ENCODE measurements at regions not wholly inside any gene's neighbourhood (a gene's known extent, or its start where the extent isn't known, plus 50 kb on each side); places are given as distances from the start of the nearest gene placed in this dataset.

DNA sequence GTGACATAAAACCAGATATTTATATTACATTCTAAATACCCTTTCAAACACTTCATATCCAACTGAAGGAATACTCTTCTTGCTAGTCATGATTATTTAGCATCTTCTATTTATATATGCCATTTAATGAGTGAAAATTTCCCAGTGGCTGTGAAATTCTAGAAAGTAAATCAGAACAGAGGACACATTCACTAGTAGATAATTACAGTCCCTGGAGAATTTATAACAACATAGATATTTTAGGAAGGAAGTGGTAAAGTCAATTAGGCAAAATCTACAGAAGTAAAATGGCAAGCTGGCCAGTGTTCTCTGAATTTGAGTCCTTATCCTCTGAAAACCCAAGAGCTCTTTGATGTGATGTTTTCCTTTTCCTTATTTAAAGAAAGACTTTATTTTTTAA lies 121.8 kb downstream of the PMAIP1 start:
- no peak overlapping the region for H3K4me2 ChIP-seq (ENCODE audit: control insufficient read depth, insufficient read depth)
- ATAC-seq (no peak), FAIRE-seq (no peak), DNase-seq (ENCODE audit: low read depth, low spot score) (no peak)
- H3K79me2 ChIP-seq (ENCODE audit: control insufficient read depth, insufficient read depth, low read length) = no peaks in the 10 kb centered on the region
- SMC1A ChIA-PET (ENCODE audit: uncharacterized antibody, unreplicated experiment) = interaction anchor here (0.9 to 1.9 kb wide), 2 partner anchors 31 to 70 kb away, joined by 3 to 6 read pairs; no protein-coding TSS in a partner anchor
- no peak overlapping the region for H3K27ac ChIP-seq (ENCODE audit: control insufficient read depth, insufficient read depth)
- CTCF ChIA-PET = no interaction called here
- RAD21 ChIA-PET (ENCODE audit: unreplicated experiment) = interaction anchor here (1.2 to 2.1 kb wide), 2 partner anchors 102 to 185 kb away, joined by 5 to 10 read pairs; no protein-coding TSS in a partner anchor
- H3K4me1 ChIP-seq (ENCODE audit: control insufficient read depth, insufficient read depth, low read length) = no peaks in the 10 kb centered on the region
- no peak overlapping the region for H3K9ac ChIP-seq (ENCODE audit: control insufficient read depth, insufficient read depth, low read length)
- no TSS peak for BruUV-seq (replicated peaks)
- no peaks in the 10 kb centered on the region; the same call in 2 of the 3 replicates for H3K9me3 ChIP-seq (replicated peaks; ENCODE audit: control insufficient read depth, insufficient read depth, low read length)
- intact Hi-C loops (cut with micrococcal nuclease; ENCODE audit: unreplicated experiment) = loop anchor here (2.0 kb wide), 1 partner anchor 19 kb away; no protein-coding TSS in a partner anchor
- H3K4me3 ChIP-seq = no peak overlapping the region
- H2AFZ ChIP-seq (ENCODE audit: control insufficient read depth, low read depth, low read length) = no peak overlapping the region
- no peaks in the 10 kb centered on the region for H4K20me1 ChIP-seq (ENCODE audit: control insufficient read depth, insufficient read depth)
- in situ Hi-C loops (cut with MboI) = no loop called here
- POLR2A ChIA-PET = no interaction called here
- H3K27me3 ChIP-seq (replicated peaks in 1 of 2; ENCODE audit: control insufficient read depth in 2 of 2, insufficient read depth in 2 of 2, low read length in 1 of 2) = no peaks in the 10 kb centered on the region
- no peaks in the 10 kb centered on the region for H3K36me3 ChIP-seq (ENCODE audit: control insufficient read depth in 2 of 2, insufficient read depth in 2 of 2, low read length in 1 of 2)
- peak; percentile 79 for TF ChIP-seq MEF2B (IDR thresholded peaks at IDR 0.05; ENCODE audit: partially characterized antibody, poor library complexity, severe bottlenecking)
- no peak for TF ChIP-seq BRCA1 (IDR thresholded peaks at IDR 0.05; ENCODE audit: low read depth, low read length)
- TF ChIP-seq HCFC1 (IDR thresholded peaks at IDR 0.05; ENCODE audit: low read length) = no peak
- no peak for TF ChIP-seq IKZF2 (IDR thresholded peaks at IDR 0.05)
- no peak for TF ChIP-seq TARDBP (IDR thresholded peaks at IDR 0.05; ENCODE audit: borderline replicate concordance)
- TF ChIP-seq STAT1 (conservative IDR thresholded peaks at IDR 0.05) = no peak
- TF ChIP-seq PML (IDR thresholded peaks at IDR 0.05; ENCODE audit: low read length) = no peak
- TF ChIP-seq RBBP5 (conservative IDR thresholded peaks at IDR 0.05) = no peak
- TF ChIP-seq, protein P1, sequence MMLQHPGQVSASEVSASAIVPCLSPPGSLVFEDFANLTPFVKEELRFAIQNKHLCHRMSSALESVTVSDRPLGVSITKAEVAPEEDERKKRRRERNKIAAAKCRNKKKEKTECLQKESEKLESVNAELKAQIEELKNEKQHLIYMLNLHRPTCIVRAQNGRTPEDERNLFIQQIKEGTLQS (IDR thresholded peaks at IDR 0.05; ENCODE audit: borderline replicate concordance, extremely low read depth, low read depth, low read length) = no peak
- TF ChIP-seq, protein P2, sequence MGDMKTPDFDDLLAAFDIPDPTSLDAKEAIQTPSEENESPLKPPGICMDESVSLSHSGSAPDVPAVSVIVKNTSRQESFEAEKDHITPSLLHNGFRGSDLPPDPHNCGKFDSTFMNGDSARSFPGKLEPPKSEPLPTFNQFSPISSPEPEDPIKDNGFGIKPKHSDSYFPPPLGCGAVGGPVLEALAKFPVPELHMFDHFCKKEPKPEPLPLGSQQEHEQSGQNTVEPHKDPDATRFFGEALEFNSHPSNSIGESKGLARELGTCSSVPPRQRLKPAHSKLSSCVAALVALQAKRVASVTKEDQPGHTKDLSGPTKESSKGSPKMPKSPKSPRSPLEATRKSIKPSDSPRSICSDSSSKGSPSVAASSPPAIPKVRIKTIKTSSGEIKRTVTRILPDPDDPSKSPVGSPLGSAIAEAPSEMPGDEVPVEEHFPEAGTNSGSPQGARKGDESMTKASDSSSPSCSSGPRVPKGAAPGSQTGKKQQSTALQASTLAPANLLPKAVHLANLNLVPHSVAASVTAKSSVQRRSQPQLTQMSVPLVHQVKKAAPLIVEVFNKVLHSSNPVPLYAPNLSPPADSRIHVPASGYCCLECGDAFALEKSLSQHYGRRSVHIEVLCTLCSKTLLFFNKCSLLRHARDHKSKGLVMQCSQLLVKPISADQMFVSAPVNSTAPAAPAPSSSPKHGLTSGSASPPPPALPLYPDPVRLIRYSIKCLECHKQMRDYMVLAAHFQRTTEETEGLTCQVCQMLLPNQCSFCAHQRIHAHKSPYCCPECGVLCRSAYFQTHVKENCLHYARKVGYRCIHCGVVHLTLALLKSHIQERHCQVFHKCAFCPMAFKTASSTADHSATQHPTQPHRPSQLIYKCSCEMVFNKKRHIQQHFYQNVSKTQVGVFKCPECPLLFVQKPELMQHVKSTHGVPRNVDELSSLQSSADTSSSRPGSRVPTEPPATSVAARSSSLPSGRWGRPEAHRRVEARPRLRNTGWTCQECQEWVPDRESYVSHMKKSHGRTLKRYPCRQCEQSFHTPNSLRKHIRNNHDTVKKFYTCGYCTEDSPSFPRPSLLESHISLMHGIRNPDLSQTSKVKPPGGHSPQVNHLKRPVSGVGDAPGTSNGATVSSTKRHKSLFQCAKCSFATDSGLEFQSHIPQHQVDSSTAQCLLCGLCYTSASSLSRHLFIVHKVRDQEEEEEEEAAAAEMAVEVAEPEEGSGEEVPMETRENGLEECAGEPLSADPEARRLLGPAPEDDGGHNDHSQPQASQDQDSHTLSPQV (IDR thresholded peaks at IDR 0.05) = no peak
- no peak for TF ChIP-seq CEBPB (IDR thresholded peaks at IDR 0.05; ENCODE audit: borderline replicate concordance in 1 of 2, low read depth in 2 of 2, low read length in 2 of 2)
- 0 out of 4 replicates have a peak, but pooled peaks of 1 of the 2 experiments have one; percentile 19 for TF ChIP-seq EP300 (IDR thresholded peaks at IDR 0.05; ENCODE audit: borderline replicate concordance in 1 of 2, control insufficient read depth in 1 of 2, low read depth in 2 of 2, low read length in 2 of 2)
- TF ChIP-seq, protein P3, sequence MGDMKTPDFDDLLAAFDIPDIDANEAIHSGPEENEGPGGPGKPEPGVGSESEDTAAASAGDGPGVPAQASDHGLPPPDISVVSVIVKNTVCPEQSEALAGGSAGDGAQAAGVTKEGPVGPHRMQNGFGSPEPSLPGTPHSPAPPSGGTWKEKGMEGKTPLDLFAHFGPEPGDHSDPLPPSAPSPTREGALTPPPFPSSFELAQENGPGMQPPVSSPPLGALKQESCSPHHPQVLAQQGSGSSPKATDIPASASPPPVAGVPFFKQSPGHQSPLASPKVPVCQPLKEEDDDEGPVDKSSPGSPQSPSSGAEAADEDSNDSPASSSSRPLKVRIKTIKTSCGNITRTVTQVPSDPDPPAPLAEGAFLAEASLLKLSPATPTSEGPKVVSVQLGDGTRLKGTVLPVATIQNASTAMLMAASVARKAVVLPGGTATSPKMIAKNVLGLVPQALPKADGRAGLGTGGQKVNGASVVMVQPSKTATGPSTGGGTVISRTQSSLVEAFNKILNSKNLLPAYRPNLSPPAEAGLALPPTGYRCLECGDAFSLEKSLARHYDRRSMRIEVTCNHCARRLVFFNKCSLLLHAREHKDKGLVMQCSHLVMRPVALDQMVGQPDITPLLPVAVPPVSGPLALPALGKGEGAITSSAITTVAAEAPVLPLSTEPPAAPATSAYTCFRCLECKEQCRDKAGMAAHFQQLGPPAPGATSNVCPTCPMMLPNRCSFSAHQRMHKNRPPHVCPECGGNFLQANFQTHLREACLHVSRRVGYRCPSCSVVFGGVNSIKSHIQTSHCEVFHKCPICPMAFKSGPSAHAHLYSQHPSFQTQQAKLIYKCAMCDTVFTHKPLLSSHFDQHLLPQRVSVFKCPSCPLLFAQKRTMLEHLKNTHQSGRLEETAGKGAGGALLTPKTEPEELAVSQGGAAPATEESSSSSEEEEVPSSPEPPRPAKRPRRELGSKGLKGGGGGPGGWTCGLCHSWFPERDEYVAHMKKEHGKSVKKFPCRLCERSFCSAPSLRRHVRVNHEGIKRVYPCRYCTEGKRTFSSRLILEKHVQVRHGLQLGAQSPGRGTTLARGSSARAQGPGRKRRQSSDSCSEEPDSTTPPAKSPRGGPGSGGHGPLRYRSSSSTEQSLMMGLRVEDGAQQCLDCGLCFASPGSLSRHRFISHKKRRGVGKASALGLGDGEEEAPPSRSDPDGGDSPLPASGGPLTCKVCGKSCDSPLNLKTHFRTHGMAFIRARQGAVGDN (IDR thresholded peaks at IDR 0.05) = no peak
- TF ChIP-seq POLR2AphosphoS2 (IDR thresholded peaks at IDR 0.05; ENCODE audit: low read depth, low read length) = no peak
- no peak for TF ChIP-seq SRF (IDR thresholded peaks at IDR 0.05; ENCODE audit: low read depth in 2 of 2, low read length in 2 of 2)
- TF ChIP-seq RUNX3 (IDR thresholded peaks at IDR 0.05; ENCODE audit: low read length) = no peak
- TF ChIP-seq EGR1 (IDR thresholded peaks at IDR 0.05; ENCODE audit: borderline replicate concordance in 1 of 2, low read depth in 2 of 2, low read length in 2 of 2) = no peak
- 0 out of 2 replicates have a peak, but pooled peaks have one; percentile 42 for TF ChIP-seq MTA2 (IDR thresholded peaks at IDR 0.05; ENCODE audit: low read depth)

Measured in GM12878 (cell line).